Adrenal gland (tissue), 9 donors: ENCODE measurements at regions not wholly inside any gene's neighbourhood (a gene's known extent, or its start where the extent isn't known, plus 50 kb on each side); places are given as distances from the start of the nearest gene placed in this dataset.
A peak's percentile ranks its signal among the peaks of the same experiment; 100 is the strongest.
"Not testable (repeated sequence)": the region's sequence is repeated elsewhere in the genome, so short reads cannot be mapped to it uniquely, and the experiment has no call there.

Experiments used
- DNase-seq, 7 donors: peaks; one replicate each; pipeline ENCODE4 v3.0.0-alpha.2; 2019 to 2020
- H3K27ac ChIP-seq, 5 donors: fragments of 200-600 bp; sonication (generic) in 4 of 5; 1 replicate in 3 of 5; 2 replicates in 2 of 5; pipeline versions ENCODE4 v1.5.1 to v1.8.0; 2016 to 2020; ENCODE audit warnings: mild to moderate bottlenecking in 1 of 5
- H3K27me3 ChIP-seq: fragments of 200-600 bp; 2 replicates; pipeline ENCODE4 v1.8.0; 2021
- H3K36me3 ChIP-seq, 2 donors: fragments of 200-600 bp; replicated peaks in 1 of 2; 1 replicate in 1 of 2; 2 replicates in 1 of 2; pipeline versions ENCODE4 v1.5.1 to v1.8.0; 2018 to 2022
- H3K4me1 ChIP-seq, 2 donors: fragments of 200-600 bp; replicated peaks in 1 of 2; 1 replicate in 1 of 2; 2 replicates in 1 of 2; pipeline versions ENCODE4 v1.5.1 to v1.8.0; 2018 to 2021
- H3K4me3 ChIP-seq, 4 donors: fragments of 200-600 bp; sonication (generic) in 3 of 4; one replicate each; pipeline ENCODE4 v1.5.1; 2016 to 2018
- H3K9me3 ChIP-seq, 3 donors: fragments of 200-600 bp; sonication (generic) in 1 of 3; replicated peaks in 1 of 3; 1 replicate in 2 of 3; 2 replicates in 1 of 3; pipeline versions ENCODE4 v1.5.1 to v1.8.0; 2016 to 2021
- POLR2A ChIP-seq, 2 donors: fragments of 450-650 bp; IDR thresholded peaks; one replicate each; pipeline ENCODE4 v1.6.1; 2017; ENCODE audit warnings: antibody characterized with exemption in 2 of 2, mild to moderate bottlenecking in 2 of 2, moderate library complexity in 1 of 2
- WGBS, 4 donors: extraction: QIAGEN DNeasy Blood & Tissue Kit in 2 of 4; methylation state at CpG; one replicate each; pipeline versions ENCODE4 v1.1.5 to v1.1.7; 2013 to 2017; 5-methylcytosine and 5-hydroxymethylcytosine counted together
- intact Hi-C, 2 donors: fragments of 100-400 bp; cut with DNase I; formaldehyde crosslinking; loops; one replicate each; pipeline versions ENCODE4 v1.14.1 to v1.15.0; 2022 to 2023
- TF ChIP-seq, protein P1 (sequence below), 6 experiments: fragments of 450-650 bp in 4 of 6; fragments of 200-600 bp in 2 of 6; sonication (generic) in 1 of 6; IDR thresholded peaks; 1 replicate in 5 of 6; 2 replicates in 1 of 6; pipeline versions ENCODE4 v1.5.1 to v1.8.0; 2016 to 2021; ENCODE audit warnings: antibody characterized with exemption in 6 of 6, mild to moderate bottlenecking in 2 of 6, moderate library complexity in 1 of 6
- donor health status: healthy with polysubstance abuse.
- donor health status: Bipolar disorder and iron deficiency.
- donor health status: DM: yes; HTN: yes; CAD: no.
- donor health status: DM: no; HTN: no; CAD: no.
- donor health status: DM: no; HTN: no; CAD: no.

DNA sequence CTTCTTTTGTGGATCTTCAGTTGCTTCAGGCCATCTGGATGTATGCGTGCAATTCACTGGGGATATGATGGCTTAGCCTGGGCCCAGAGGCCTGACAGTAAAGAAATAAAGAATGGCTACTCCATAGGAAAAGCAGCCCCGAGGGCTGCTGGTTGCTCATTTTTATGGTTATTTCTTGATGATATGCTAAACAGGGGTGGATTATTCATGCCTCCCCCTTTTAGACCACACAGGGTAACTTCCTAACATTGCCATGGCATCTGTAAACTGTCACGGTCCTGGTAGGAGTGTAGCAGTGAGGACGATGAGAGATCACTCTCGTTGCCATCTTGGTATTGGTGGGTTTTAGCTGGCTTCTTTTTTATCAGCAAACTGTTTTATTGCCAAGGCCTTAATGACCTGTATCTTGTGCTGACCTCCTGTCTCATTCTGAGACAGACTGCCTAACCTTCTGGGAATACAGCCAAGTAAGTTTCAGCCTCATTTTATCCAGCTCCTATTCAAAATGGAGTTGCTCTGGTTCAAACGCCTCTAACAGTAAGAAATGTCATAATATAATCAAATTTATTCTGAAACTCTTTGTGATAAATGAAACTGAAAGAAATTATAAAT is 60.5 kb downstream of the DSEL start:
- intact Hi-C loops, result no loop called here
- TF ChIP-seq POLR2A (IDR thresholded peaks at IDR 0.05), result no peak
- TF ChIP-seq, protein P1, sequence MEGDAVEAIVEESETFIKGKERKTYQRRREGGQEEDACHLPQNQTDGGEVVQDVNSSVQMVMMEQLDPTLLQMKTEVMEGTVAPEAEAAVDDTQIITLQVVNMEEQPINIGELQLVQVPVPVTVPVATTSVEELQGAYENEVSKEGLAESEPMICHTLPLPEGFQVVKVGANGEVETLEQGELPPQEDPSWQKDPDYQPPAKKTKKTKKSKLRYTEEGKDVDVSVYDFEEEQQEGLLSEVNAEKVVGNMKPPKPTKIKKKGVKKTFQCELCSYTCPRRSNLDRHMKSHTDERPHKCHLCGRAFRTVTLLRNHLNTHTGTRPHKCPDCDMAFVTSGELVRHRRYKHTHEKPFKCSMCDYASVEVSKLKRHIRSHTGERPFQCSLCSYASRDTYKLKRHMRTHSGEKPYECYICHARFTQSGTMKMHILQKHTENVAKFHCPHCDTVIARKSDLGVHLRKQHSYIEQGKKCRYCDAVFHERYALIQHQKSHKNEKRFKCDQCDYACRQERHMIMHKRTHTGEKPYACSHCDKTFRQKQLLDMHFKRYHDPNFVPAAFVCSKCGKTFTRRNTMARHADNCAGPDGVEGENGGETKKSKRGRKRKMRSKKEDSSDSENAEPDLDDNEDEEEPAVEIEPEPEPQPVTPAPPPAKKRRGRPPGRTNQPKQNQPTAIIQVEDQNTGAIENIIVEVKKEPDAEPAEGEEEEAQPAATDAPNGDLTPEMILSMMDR (IDR thresholded peaks at IDR 0.05), result no peak
- DNase-seq, result peak in 2 of 7 donors; percentile 8 to 15
- WGBS, 4 donors, result 39 to 51% (median 48%) methylated on average over 6 of the region's 6 CpGs
- H3K36me3 ChIP-seq, result no peaks in the 10 kb centered on the region
- H3K4me3 ChIP-seq, result no peak overlapping the region
- H3K9me3 ChIP-seq, result no peaks in the 10 kb centered on the region
- H3K27me3 ChIP-seq, result no peaks in the 10 kb centered on the region
- peaks cover 0 to 6% of the 10 kb centered on the region in 2 donors for H3K4me1 ChIP-seq
- H3K27ac ChIP-seq, result no peak overlapping the region

DNA sequence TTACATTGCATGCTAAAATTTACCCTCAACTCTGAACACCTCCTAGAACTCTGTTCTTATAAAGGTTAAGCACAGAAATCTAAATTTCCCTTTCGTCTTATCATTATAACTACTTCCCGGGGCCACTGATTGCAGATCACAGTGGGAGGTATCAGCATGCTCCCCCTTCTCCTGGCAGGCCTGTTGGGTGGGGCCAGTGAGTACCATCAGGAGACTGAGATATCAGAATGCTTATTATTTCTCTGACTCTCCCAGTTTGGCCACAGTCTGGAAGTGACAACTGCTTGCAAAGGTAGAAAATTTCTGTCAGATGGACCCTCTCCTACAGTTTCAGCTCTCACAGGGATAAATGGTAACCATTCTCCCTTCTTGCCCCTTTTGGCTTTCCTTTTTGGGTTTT is 62.6 kb downstream of the DSEL start:
- no peak for DNase-seq
- Histone ChIP-seq H3K27me3 (no peaks in the 10 kb centered on the region), H3K27ac (no peak overlapping the region), H3K4me1 (peaks cover 0 to 6% of the 10 kb centered on the region in 2 donors), H3K9me3 (no peaks in the 10 kb centered on the region), H3K4me3 (no peak overlapping the region), H3K36me3 (no peaks in the 10 kb centered on the region)
- WGBS, 4 donors, result 21 to 50% (median 33%) methylated on average over 2 of the region's 2 CpGs
- TF ChIP-seq POLR2A (IDR thresholded peaks at IDR 0.05), result no peak
- TF ChIP-seq, protein P1 (IDR thresholded peaks at IDR 0.05), result no peak
- intact Hi-C loops, result no loop called here

DNA sequence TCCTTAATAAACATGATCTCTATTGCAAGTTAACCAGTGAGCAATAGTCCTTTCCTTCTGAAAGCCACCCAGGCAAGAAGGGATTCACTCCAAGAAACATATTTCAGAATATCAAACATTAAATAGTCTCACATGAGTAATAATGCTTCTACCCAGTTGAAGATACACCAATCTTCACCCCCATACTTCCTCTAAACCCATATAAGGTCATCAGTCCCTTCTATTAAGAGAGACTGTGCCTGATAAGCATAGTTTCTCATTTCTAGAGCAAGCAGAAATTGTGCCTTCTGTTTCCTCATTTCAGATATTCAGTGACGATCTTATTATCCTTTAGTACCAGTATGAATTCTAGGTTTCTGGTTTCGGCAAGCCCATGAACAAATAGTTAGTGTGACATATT is 64.6 kb downstream of the DSEL start:
- Histone ChIP-seq H3K9me3 (no peaks in the 10 kb centered on the region), H3K27ac (no peak overlapping the region), H3K4me3 (no peak overlapping the region), H3K27me3 (no peaks in the 10 kb centered on the region), H3K4me1 (peaks cover 0 to 6% of the 10 kb centered on the region in 2 donors), H3K36me3 (no peaks in the 10 kb centered on the region)
- WGBS, 4 donors, result 83 to 89% (median 88%) methylated on average over 2 of the region's 2 CpGs
- intact Hi-C loops, result no loop called here
- TF ChIP-seq, protein P1 (IDR thresholded peaks at IDR 0.05), result no peak
- no peak for TF ChIP-seq POLR2A (IDR thresholded peaks at IDR 0.05)
- no peak for DNase-seq

DNA sequence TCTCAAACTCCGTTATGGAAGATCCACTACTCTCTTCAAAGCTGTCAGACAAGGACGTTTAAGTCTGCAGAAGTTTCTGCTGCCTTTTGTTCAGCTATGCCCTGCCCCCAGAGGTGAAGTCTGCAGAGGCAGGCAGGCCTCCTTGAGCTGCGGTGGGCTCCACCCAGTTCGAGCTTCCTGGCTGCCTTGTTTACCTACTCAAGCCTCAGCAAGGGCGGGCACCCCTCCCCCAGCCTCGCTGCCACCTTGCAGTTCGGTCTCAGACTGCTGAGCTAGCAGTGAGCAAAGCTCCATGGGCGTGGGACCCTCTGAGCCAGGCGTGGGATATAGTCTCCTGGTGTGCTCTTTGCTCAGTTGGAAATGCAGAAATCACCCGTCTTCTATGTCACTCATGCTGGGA is 65.4 kb downstream of the DSEL start:
- H3K4me3 ChIP-seq, intact Hi-C loops, H3K27ac ChIP-seq, H3K27me3 ChIP-seq, H3K4me1 ChIP-seq, H3K36me3 ChIP-seq, H3K9me3 ChIP-seq, DNase-seq: not testable (repeated sequence)
- WGBS, 4 donors, result 59 to 73% (median 69%) methylated on average over 4 to 10 of the region's 10 CpGs

DNA sequence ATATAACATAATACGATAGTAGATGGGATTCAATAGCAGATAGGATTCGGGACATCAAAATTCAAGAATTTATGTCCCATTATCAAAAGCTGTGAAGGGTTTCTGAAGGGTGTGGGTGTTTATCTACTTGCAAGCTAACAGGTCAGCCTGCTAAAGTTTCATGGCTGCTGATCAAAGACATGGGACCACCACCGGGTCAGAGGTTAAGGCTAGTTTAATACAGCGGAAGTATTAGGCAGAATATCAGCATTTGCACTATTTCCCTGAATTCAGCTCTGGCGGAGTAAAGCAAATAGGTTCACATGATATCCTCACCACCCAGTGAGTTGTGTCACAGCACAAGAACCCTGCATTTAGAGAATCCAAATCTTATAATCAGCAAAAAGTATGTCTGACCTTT is 82.5 kb downstream of the DSEL start:
- TF ChIP-seq, protein P1 (IDR thresholded peaks at IDR 0.05), result no peak
- no peak for TF ChIP-seq POLR2A (IDR thresholded peaks at IDR 0.05)
- no peaks in the 10 kb centered on the region for H3K27me3 ChIP-seq

More for the DNA sequence above, 82.5 kb downstream of the DSEL start:
- Histone ChIP-seq H3K9me3 (no peaks in the 10 kb centered on the region), H3K4me3 (no peak overlapping the region), H3K4me1 (no peaks in the 10 kb centered on the region), H3K36me3 (no peaks in the 10 kb centered on the region), H3K27ac (no peak overlapping the region)
- WGBS, 4 donors, result 82 to 87% (median 86%) methylated on average over 5 of the region's 5 CpGs
- DNase-seq, result no peak
- intact Hi-C loops, result no loop called here
